Pancreas (tissue), 10 donors: ENCODE measurements at regions not wholly inside any gene's neighbourhood (a gene's known extent, or its start where the extent isn't known, plus 50 kb on each side); places are given as distances from the start of the nearest gene placed in this dataset.

Experiments
- ATAC-seq, 4 donors: fragments of 200-7000 bp; cut with Tn5 transposase; one replicate each; pipeline versions ENCODE4 v1.8.0 to v1.9.1; 2020; ENCODE audit warnings: mild to moderate bottlenecking in 4 of 4, moderate library complexity in 4 of 4
- DNase-seq, 6 donors: peaks; one replicate each; pipeline ENCODE4 v3.0.0-alpha.2; 2020
- FAIRE-seq: peaks from 2 replicates; lab custom pipeline; 2012; peaks lifted over from hg19 to GRCh38; lab: Jason Lieb, UNC
- H3K27ac ChIP-seq, 4 donors: fragments of 200-600 bp; sonication (generic); 1 replicate in 3 of 4; 2 replicates in 1 of 4; pipeline versions ENCODE4 v1.5.0 to v1.8.0; 2020
- H3K27me3 ChIP-seq, 4 donors: fragments of 200-600 bp; one replicate each; pipeline ENCODE4 v1.8.0; 2021
- H3K36me3 ChIP-seq, 3 donors: fragments of 200-600 bp; sonication (generic) in 1 of 3; one replicate each; pipeline versions ENCODE4 v1.5.0 to v1.8.0; 2020 to 2021
- H3K4me1 ChIP-seq, 3 donors: fragments of 200-600 bp; one replicate each; pipeline ENCODE4 v1.8.0; 2021
- H3K4me3 ChIP-seq, 4 donors: fragments of 200-600 bp; sonication (generic) in 2 of 4; one replicate each; pipeline versions ENCODE4 v1.5.0 to v1.8.0; 2020 to 2021
- H3K9me3 ChIP-seq, 4 donors: fragments of 200-600 bp; one replicate each; pipeline ENCODE4 v1.8.0; 2021
- CTCF ChIP-seq, 4 donors: fragments of 200-600 bp; sonication (generic) in 3 of 4; IDR thresholded peaks; one replicate each; pipeline versions ENCODE4 v1.5.0 to v1.8.0; 2021; ENCODE audit warnings: antibody characterized with exemption in 4 of 4
- WGBS, 2 donors: extraction: QIAGEN DNeasy Blood & Tissue Kit; methylation state at CpG; one replicate each; pipeline ENCODE4 v1.1.7; 2013; 5-methylcytosine and 5-hydroxymethylcytosine counted together
- intact Hi-C, 3 donors: fragments of 100-400 bp; cut with DNase I; formaldehyde crosslinking; loops; one replicate each; pipeline versions ENCODE4 v1.11.1 to v1.14.2; 2022
- donor health status: healthy with polysubstance abuse.
- donor health status: DM: no; HTN: no; CAD: no; lungs with moderate emphysema.
- donor health status: DM: no; HTN: no; CAD: no.
- donor health status: control.
- donor health status: control.
- donor health status: Bipolar disorder and iron deficiency.
- donor health status: DM: yes; HTN: yes; CAD: no.
- donor health status: DM: no; HTN: no; CAD: no.
- donor health status: DM: no; HTN: no; CAD: no.
- donor health status: DM: yes; HTN: yes; CAD: no.

- ATAC-seq (peak in 3 of 4 donors; percentile 32 to 45 (median 45)), DNase-seq (peak in 2 of 6 donors; percentile 40 to 63), FAIRE-seq (no peak)
- 5% methylated on average over 50 to 51 of the region's 51 CpGs for WGBS, 2 donors
- intact Hi-C loops: no loop called here
- no peak overlapping the region for H3K27ac ChIP-seq
- peak overlapping the region in 3 of 4 donors; percentile 1 to 37 (median 18) for H3K4me3 ChIP-seq
- H3K9me3 ChIP-seq: no peaks in the 10 kb centered on the region
- H3K27me3 ChIP-seq: peaks cover 0 to 23% (median 0%) of the 10 kb centered on the region in 4 donors
- H3K36me3 ChIP-seq: no peaks in the 10 kb centered on the region
- H3K4me1 ChIP-seq: no peaks in the 10 kb centered on the region
- TF ChIP-seq CTCF (IDR thresholded peaks at IDR 0.05): no peak
Observed at GRCh38 chr1:214187121-214187900, 93.6 kb upstream of the SMYD2 start.

- no peak for DNase-seq
- H3K4me1 ChIP-seq: no peaks in the 10 kb centered on the region
- intact Hi-C loops: no loop called here
- H3K36me3 ChIP-seq: no peaks in the 10 kb centered on the region
- no peak for FAIRE-seq
- H3K27ac ChIP-seq: no peak overlapping the region
- no peak for ATAC-seq
- no peak overlapping the region for H3K4me3 ChIP-seq
- H3K27me3 ChIP-seq: peaks cover 0 to 23% (median 0%) of the 10 kb centered on the region in 4 donors
- WGBS, 2 donors: 66 to 76% methylated on average over 7 of the region's 7 CpGs
- no peak for TF ChIP-seq CTCF (IDR thresholded peaks at IDR 0.05)
- no peaks in the 10 kb centered on the region for H3K9me3 ChIP-seq
Observed at GRCh38 chr1:214187933-214188332, 93.0 kb upstream of the SMYD2 start.

- FAIRE-seq: no peak
- intact Hi-C loops: no loop called here
- no peaks in the 10 kb centered on the region for H3K36me3 ChIP-seq
- H3K4me3 ChIP-seq: no peak overlapping the region
- H3K27ac ChIP-seq: no peak overlapping the region
- no peaks in the 10 kb centered on the region for H3K9me3 ChIP-seq
- peaks cover 0 to 23% (median 0%) of the 10 kb centered on the region in 4 donors for H3K27me3 ChIP-seq
- TF ChIP-seq CTCF (IDR thresholded peaks at IDR 0.05): no peak
- DNase-seq: no peak
- WGBS, 2 donors: 57 to 70% methylated on average over 2 of the region's 2 CpGs
- ATAC-seq: no peak
- H3K4me1 ChIP-seq: no peaks in the 10 kb centered on the region
Observed at GRCh38 chr1:214188835-214189234, 92.1 kb upstream of the SMYD2 start.

DNA sequence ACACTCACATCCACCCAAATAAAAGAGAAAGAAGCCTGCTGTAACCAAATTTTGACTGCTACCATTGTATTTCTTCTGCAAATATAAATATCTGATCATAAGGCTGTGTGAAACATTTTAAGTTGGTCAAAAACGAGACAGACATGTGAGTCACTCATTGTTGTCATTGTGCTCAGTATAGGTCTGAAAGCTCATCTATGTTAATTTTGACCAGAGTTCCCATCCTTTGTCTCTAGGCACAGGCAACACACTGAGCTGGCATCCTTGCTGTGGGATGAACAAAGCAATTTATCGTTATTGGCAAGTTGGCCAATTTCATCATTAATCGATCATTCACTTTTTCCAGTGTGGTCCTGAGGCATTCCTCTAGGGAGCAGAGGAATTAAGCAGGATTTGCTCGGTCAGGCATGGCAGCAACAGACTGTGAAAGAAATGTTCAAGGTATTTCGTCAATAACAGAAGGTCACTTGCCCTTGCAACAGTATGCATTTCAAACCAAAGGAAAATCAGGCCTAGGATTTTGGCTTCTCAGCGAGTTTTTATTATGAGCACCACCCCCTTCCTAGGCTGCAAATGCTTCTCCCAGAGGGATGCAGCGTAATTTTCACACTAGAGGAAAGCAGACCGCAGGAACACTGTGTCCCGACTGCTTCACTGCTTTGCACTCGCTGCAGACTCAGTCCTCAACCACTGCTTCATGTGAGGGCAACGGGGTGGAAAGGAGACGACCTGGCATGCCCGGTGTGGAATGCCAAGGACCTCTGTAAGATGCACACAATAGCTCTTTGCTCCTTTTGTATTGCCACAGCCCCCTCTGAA is 87.9 kb upstream of the SMYD2 start:
- H3K27ac ChIP-seq: no peak overlapping the region
- DNase-seq: no peak
- H3K4me1 ChIP-seq: no peaks in the 10 kb centered on the region
- no peak for TF ChIP-seq CTCF (IDR thresholded peaks at IDR 0.05)
- intact Hi-C loops: no loop called here
- no peak overlapping the region for H3K4me3 ChIP-seq
- peak in 1 of 4 donors; percentile 14 for ATAC-seq
- 69% methylated on average over 13 of the region's 13 CpGs for WGBS, 2 donors
- H3K27me3 ChIP-seq: no peaks in the 10 kb centered on the region
- no peaks in the 10 kb centered on the region for H3K36me3 ChIP-seq
- FAIRE-seq: no peak
- H3K9me3 ChIP-seq: no peaks in the 10 kb centered on the region
